ENCODE measurements at regions not wholly inside any gene's neighbourhood (a gene's known extent, or its start where the extent isn't known, plus 50 kb on each side); places are given as distances from the start of the nearest gene placed in this dataset.

DNA sequence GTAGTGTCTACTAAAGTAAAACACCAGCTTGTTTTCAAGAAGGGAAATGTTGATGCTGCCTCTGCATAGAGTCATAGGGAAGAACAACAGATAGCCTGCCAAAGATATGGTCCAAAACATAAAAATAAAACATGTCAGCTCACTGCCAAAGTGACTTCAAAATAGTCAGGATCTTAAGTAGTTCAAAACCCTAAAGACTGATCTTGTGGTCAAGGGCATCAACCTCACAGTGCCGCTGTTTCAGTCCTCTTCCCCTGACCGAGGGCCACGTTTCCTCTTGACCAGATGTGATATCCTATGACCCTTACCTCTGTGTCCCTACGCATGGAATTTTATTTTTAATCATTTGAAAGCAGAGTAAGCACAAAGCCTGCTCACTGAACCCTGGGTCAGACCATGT, 104.2 kb upstream of the CNKSR3 start:
- Histone ChIP-seq H2BK5ac (ENCODE audit: insufficient read length, low read length) (no peak overlapping the region), H3K79me1 (ENCODE audit: insufficient read depth, low read depth, low read length, poor library complexity, severe bottlenecking) (no peaks in the 10 kb centered on the region), H2BK20ac (ENCODE audit: low read depth, low read length, poor library complexity, severe bottlenecking) (no peak overlapping the region), H3K27ac (ENCODE audit: insufficient read length, low read depth, low read length) (no peak overlapping the region), H2AK5ac (ENCODE audit: insufficient read length, low read length) (no peak overlapping the region), H3K4me1 (ENCODE audit: insufficient read depth, low read length) (no peaks in the 10 kb centered on the region), H3K9me3 (ENCODE audit: control insufficient read depth, low read depth, low read length) (no peaks in the 10 kb centered on the region), H3K27me3 (ENCODE audit: insufficient read depth, low read length) (no peaks in the 10 kb centered on the region), H3T11ph (ENCODE audit: low read length) (no peak overlapping the region), H4K5ac (ENCODE audit: insufficient read length, low read depth, low read length) (no peak overlapping the region), H3K4ac (ENCODE audit: low read depth, low read length) (no peak overlapping the region), H4K20me1 (ENCODE audit: control insufficient read depth, insufficient read depth, insufficient read length) (no peaks in the 10 kb centered on the region), H2BK120ac (ENCODE audit: low read depth, low read length, poor library complexity, severe bottlenecking) (no peak overlapping the region), H3K23ac (ENCODE audit: insufficient read length, low read depth, low read length) (no peak overlapping the region), H3K23me2 (ENCODE audit: insufficient read length, low read depth, low read length, poor library complexity, severe bottlenecking) (no peaks in the 10 kb centered on the region), H3K18ac (ENCODE audit: insufficient read length, low read depth, low read length) (no peak overlapping the region), H3K79me2 (ENCODE audit: insufficient read depth, low read length) (no peaks in the 10 kb centered on the region), H3K9ac (ENCODE audit: extremely low read depth, insufficient read length, low read length) (no peak overlapping the region), H3K14ac (ENCODE audit: insufficient read depth, low read length) (no peak overlapping the region), H4K8ac (replicated peaks; ENCODE audit: insufficient read length, low read depth, low read length) (no peak overlapping the region), H3K56ac (ENCODE audit: insufficient read length, low read depth, low read length) (no peak overlapping the region), H3K4me2 (ENCODE audit: insufficient read depth, insufficient read length, low read length) (no peak overlapping the region), H2AFZ (ENCODE audit: low read length) (no peak overlapping the region), H2BK15ac (ENCODE audit: low read depth, low read length) (no peak overlapping the region), H2BK12ac (ENCODE audit: insufficient read length, low read depth, low read length) (no peak overlapping the region), H4K91ac (ENCODE audit: insufficient read length, low read depth, low read length) (no peak overlapping the region)
- no peaks in the 10 kb centered on the region for H3K36me3 Mint-ChIP-seq (ENCODE audit: insufficient read depth in 1 of 3, low read depth in 3 of 3)
- no peaks in the 10 kb centered on the region for H3K27me3 Mint-ChIP-seq (ENCODE audit: low read depth)
- no CpG with 5 or more reads among the region's 4 CpGs for WGBS (ENCODE audit: extremely low coverage, insufficient read length, low lambda C conversion rate)
- no peak for DNase-seq
- H3K9me3 Mint-ChIP-seq = no peaks in the 10 kb centered on the region
- no peak overlapping the region; a peak in 1 of 7 replicates for H3K27ac Mint-ChIP-seq
- no peak overlapping the region for H3K4me3 Mint-ChIP-seq
- TF ChIP-seq, protein P1, sequence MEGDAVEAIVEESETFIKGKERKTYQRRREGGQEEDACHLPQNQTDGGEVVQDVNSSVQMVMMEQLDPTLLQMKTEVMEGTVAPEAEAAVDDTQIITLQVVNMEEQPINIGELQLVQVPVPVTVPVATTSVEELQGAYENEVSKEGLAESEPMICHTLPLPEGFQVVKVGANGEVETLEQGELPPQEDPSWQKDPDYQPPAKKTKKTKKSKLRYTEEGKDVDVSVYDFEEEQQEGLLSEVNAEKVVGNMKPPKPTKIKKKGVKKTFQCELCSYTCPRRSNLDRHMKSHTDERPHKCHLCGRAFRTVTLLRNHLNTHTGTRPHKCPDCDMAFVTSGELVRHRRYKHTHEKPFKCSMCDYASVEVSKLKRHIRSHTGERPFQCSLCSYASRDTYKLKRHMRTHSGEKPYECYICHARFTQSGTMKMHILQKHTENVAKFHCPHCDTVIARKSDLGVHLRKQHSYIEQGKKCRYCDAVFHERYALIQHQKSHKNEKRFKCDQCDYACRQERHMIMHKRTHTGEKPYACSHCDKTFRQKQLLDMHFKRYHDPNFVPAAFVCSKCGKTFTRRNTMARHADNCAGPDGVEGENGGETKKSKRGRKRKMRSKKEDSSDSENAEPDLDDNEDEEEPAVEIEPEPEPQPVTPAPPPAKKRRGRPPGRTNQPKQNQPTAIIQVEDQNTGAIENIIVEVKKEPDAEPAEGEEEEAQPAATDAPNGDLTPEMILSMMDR (conservative IDR thresholded peaks at IDR 0.05) = no peak
- peaks cover 5 to 12% of the 10 kb centered on the region in 2 experiments for H3K4me1 Mint-ChIP-seq

Data from H9 (cell line).